A673 (cell line): ENCODE measurements at regions not wholly inside any gene's neighbourhood (a gene's known extent, or its start where the extent isn't known, plus 50 kb on each side); places are given as distances from the start of the nearest gene placed in this dataset.

Experiments used
- BruUV-seq: library from RNA; stranded (reverse); fragments of 400-500 nt; replicated peaks from 2 replicates; lab custom pipeline; 2021; lab: Mats Ljungman, UMichigan
- CTCF ChIA-PET: fragments of 300-600 bp; sonication (Branson Sonifier 250); formaldehyde crosslinking; loops from one replicate; lab custom pipeline; 2022; ENCODE audit warnings: antibody characterized with exemption; lab: Charles Lee
- POLR2A ChIA-PET: fragments of 300-600 bp; sonication (Branson Sonifier 250); formaldehyde crosslinking; loops from one replicate; lab custom pipeline; 2022; ENCODE audit warnings: antibody characterized with exemption; ENCODE audit not compliant: low non-redundant PET; lab: Charles Lee
- DNase-seq: peaks from one replicate; pipeline ENCODE4 v3.0.0-alpha.2; 2015; ENCODE audit warnings: low spot score
- H3K27ac ChIP-seq: fragments of 200-600 bp; sonication (generic); 2 replicates; pipeline ENCODE4 v1.5.1; 2016; ENCODE audit warnings: mixed run types, low read depth, mild to moderate bottlenecking, mixed read lengths, antibody characterized with exemption, low read length; ENCODE audit not compliant: poor library complexity, severe bottlenecking
- H3K27me3 ChIP-seq: fragments of 200-600 bp; sonication (generic); replicated peaks from 2 replicates; pipeline ENCODE4 v1.6.1; 2017; ENCODE audit warnings: mixed run types, low read depth, mild to moderate bottlenecking, mixed read lengths, antibody characterized with exemption, low read length; ENCODE audit not compliant: insufficient read depth, poor library complexity
- H3K36me3 ChIP-seq: fragments of 200-600 bp; sonication (generic); 2 replicates; pipeline ENCODE4 v1.6.1; 2016; ENCODE audit warnings: mixed run types, mild to moderate bottlenecking, mixed read lengths, antibody characterized with exemption, low read length; ENCODE audit not compliant: insufficient read depth, poor library complexity, severe bottlenecking
- H3K4me1 ChIP-seq: fragments of 200-600 bp; sonication (generic); 2 replicates; pipeline ENCODE4 v1.6.1; 2017; ENCODE audit warnings: mixed run types, mild to moderate bottlenecking, mixed read lengths, antibody characterized with exemption, low read length; ENCODE audit not compliant: insufficient read depth, poor library complexity, severe bottlenecking
- H3K4me3 ChIP-seq: fragments of 200-600 bp; sonication (generic); 2 replicates; pipeline ENCODE4 v1.5.1; 2016; ENCODE audit warnings: low read depth, mixed run types, mild to moderate bottlenecking, mixed read lengths, low read length; ENCODE audit not compliant: poor library complexity, severe bottlenecking
- H3K9me3 ChIP-seq: fragments of 200-600 bp; sonication (generic); 2 replicates; pipeline ENCODE4 v1.6.1; 2016; ENCODE audit warnings: mixed run types, low read depth, mild to moderate bottlenecking, mixed read lengths, antibody characterized with exemption, low read length; ENCODE audit not compliant: poor library complexity, severe bottlenecking
- EZH2 ChIP-seq: fragments of 200-600 bp; sonication (generic); IDR thresholded peaks from 2 replicates; pipeline ENCODE4 v1.6.1; 2017; ENCODE audit warnings: borderline replicate concordance, low read depth, mild to moderate bottlenecking, mixed read lengths, antibody characterized with exemption, low read length; ENCODE audit not compliant: poor library complexity, severe bottlenecking
- intact Hi-C: fragments of 100-400 bp; cut with micrococcal nuclease; formaldehyde crosslinking; loops from one replicate; pipeline ENCODE4 v1.10.0; 2022; ENCODE audit not compliant: unreplicated experiment
- TF ChIP-seq, protein P1 (sequence below): fragments of 300-800, 200-600 bp; sonication (generic); conservative IDR thresholded peaks from 2 replicates; pipeline ENCODE4 v1.5.1; 2017; ENCODE audit warnings: low read depth, mild to moderate bottlenecking, antibody characterized with exemption, low read length, moderate library complexity, mixed read lengths

DNA sequence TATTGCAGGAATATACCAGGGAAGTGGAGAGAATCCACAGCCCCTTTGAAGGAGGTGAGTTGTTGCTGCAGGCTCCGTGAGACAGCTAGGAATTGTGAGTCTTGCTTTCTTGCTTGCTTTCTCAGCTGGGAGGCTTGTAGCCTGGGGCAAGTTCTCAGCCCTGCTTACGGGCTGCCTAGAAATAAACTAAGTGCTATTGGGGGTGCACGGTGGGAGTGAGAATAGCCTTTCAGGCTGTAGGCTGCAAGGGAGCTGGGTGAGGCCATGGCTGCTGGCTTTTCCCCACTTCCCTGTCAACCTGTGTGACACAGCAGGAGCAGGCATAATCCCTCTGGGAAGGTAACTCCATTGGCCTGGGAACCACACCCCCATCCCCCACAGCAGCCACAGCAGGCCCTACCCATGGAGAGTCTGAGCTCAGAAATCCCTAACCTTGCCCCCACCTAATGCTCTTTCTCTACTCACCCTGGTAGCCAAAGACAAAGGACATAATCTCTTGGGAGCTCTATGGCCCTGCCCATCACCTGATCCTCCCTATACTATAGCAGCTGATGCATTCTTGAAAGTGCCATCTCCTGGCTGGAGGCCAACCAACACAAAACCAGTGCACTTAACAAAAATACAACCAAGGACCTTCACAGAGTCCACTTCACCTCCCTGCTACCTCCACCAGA lies 113.0 kb downstream of the MMRN1 start:
- Histone ChIP-seq H3K27me3 (no peaks in the 10 kb centered on the region), H3K9me3 (no peaks in the 10 kb centered on the region), H3K36me3 (no peaks in the 10 kb centered on the region), H3K27ac (no peak overlapping the region), H3K4me1 (no peaks in the 10 kb centered on the region), H3K4me3 (no peak overlapping the region)
- POLR2A ChIA-PET = no interaction called here
- BruUV-seq = no TSS peak
- CTCF ChIA-PET = no interaction called here
- no peak for DNase-seq
- no peak for TF ChIP-seq EZH2
- TF ChIP-seq, protein P1, sequence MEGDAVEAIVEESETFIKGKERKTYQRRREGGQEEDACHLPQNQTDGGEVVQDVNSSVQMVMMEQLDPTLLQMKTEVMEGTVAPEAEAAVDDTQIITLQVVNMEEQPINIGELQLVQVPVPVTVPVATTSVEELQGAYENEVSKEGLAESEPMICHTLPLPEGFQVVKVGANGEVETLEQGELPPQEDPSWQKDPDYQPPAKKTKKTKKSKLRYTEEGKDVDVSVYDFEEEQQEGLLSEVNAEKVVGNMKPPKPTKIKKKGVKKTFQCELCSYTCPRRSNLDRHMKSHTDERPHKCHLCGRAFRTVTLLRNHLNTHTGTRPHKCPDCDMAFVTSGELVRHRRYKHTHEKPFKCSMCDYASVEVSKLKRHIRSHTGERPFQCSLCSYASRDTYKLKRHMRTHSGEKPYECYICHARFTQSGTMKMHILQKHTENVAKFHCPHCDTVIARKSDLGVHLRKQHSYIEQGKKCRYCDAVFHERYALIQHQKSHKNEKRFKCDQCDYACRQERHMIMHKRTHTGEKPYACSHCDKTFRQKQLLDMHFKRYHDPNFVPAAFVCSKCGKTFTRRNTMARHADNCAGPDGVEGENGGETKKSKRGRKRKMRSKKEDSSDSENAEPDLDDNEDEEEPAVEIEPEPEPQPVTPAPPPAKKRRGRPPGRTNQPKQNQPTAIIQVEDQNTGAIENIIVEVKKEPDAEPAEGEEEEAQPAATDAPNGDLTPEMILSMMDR = no peak
- intact Hi-C loops = no loop called here

DNA sequence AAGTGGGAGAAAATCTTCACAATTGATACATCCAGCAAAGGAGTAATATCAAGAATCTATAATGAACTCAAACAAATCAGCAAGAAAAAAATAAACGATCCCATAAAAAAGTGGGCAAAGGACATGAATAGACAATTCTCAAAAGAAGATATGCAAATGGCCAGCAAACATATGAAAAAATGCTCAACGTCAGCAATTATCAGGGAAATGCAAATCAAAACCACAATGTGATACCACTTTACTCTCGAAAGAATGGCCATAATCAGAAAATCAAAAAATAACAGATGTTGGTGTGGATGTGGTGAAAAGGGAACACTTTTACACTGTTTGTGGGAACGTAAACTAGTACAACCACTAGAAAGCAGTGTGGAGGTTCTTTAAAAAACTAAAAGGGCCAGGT lies 114.3 kb upstream of the CCSER1 start:
- POLR2A ChIA-PET = no interaction called here
- CTCF ChIA-PET = no interaction called here
- Histone ChIP-seq H3K27me3 (no peaks in the 10 kb centered on the region), H3K4me3 (no peak overlapping the region), H3K36me3 (no peaks in the 10 kb centered on the region), H3K4me1 (no peaks in the 10 kb centered on the region), H3K27ac (no peak overlapping the region), H3K9me3 (no peaks in the 10 kb centered on the region)
- intact Hi-C loops = no loop called here
- no peak for DNase-seq
- TF ChIP-seq, protein P1 = no peak
- no peak for TF ChIP-seq EZH2
- BruUV-seq = no TSS peak

DNA sequence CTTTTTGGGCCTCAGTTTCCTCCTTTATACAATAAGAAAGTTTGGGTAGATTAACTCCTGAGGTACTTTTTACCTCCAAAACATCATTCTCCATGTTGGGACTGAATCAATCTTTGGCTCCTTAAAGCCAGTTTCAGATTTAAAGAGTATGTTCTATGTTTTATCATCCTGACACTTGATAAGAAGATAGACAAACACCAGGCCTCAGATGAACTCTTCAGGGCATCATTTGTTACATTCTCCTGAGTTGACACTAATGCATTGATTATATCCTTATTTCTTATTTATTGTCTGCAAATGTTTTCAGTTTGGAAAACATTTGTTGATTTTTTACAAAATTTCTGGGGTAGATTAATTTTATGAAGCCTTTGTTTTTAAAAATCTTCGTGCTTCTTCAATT lies 102.7 kb upstream of the CCSER1 start:
- CTCF ChIA-PET = no interaction called here
- H3K36me3 ChIP-seq = no peaks in the 10 kb centered on the region
- intact Hi-C loops = loop anchor here (5.0 kb wide), 1 partner anchor 268 kb away; no protein-coding TSS in a partner anchor

More for the DNA sequence above, 102.7 kb upstream of the CCSER1 start:
- Histone ChIP-seq H3K4me3 (no peak overlapping the region), H3K9me3 (no peaks in the 10 kb centered on the region), H3K27ac (no peak overlapping the region), H3K4me1 (no peaks in the 10 kb centered on the region), H3K27me3 (no peaks in the 10 kb centered on the region)
- no TSS peak for BruUV-seq
- TF ChIP-seq, protein P1 = no peak
- DNase-seq = no peak
- POLR2A ChIA-PET = no interaction called here
